ENCODE measurements at regions not wholly inside any gene's neighbourhood (a gene's known extent, or its start where the extent isn't known, plus 50 kb on each side); places are given as distances from the start of the nearest gene placed in this dataset.

- no peaks in the 10 kb centered on the region for H3K36me3 ChIP-seq (ENCODE audit: control insufficient read depth, insufficient read depth, low read length)
- ATAC-seq: no peak
- H3K27ac ChIP-seq (ENCODE audit: low read length): no peak overlapping the region
- H3K4me3 ChIP-seq (ENCODE audit: low read depth in 2 of 2, low read length in 2 of 2): no peak overlapping the region
- DNase-seq (ENCODE audit: low read depth, low spot score): no peak
- TF ChIP-seq TCF7L2 (IDR thresholded peaks at IDR 0.05; ENCODE audit: low read depth, low read length) (no peak), SIN3A (IDR thresholded peaks at IDR 0.05; ENCODE audit: borderline replicate concordance, insufficient read depth, low read depth, low read length) (no peak), POLR2AphosphoS5 (IDR thresholded peaks at IDR 0.05; ENCODE audit: low read depth, low read length) (no peak), CTCF (IDR thresholded peaks at IDR 0.05) (no peak)
- no TSS peak for BruUV-seq (replicated peaks)
- in situ Hi-C loops (cut with HindIII; ENCODE audit: low pct_unique_long_range_greater_than_20kb, low sequenced_read_pairs) (no loop called here), intact Hi-C loops (cut with micrococcal nuclease; ENCODE audit: unreplicated experiment) (loop anchor here (5.0 kb wide), 2 partner anchors 109 to 201 kb away; partner anchors contain the start of gene E2F3)
- ChIA-PET CTCF (interaction anchor here (0.6 kb wide), 1 partner anchor 170 kb away, joined by 3 read pairs; no protein-coding TSS in a partner anchor), POLR2A (no interaction called here)
- H3K9me3 ChIP-seq (ENCODE audit: control insufficient read depth, insufficient read depth, low read depth, low read length): no peaks in the 10 kb centered on the region
- H3K4me1 ChIP-seq (ENCODE audit: control insufficient read depth, insufficient read depth, low read length): no peaks in the 10 kb centered on the region
- no peaks in the 10 kb centered on the region for H3K27me3 ChIP-seq (ENCODE audit: control insufficient read depth, insufficient read depth, low read length)
These were observed 80.6 kb upstream of the MBOAT1 start for GRCh38 chr6:20292905-20293304.

- ATAC-seq (no peak), DNase-seq (ENCODE audit: low read depth, low spot score) (no peak)
- CTCF ChIA-PET: no interaction called here
- BruUV-seq (replicated peaks): no TSS peak
- Histone ChIP-seq H3K36me3 (ENCODE audit: control insufficient read depth, insufficient read depth, low read length) (no peaks in the 10 kb centered on the region), H3K27ac (ENCODE audit: low read length) (no peak overlapping the region), H3K4me3 (ENCODE audit: low read depth in 2 of 2, low read length in 2 of 2) (no peak overlapping the region), H3K4me1 (ENCODE audit: control insufficient read depth, insufficient read depth, low read length) (no peaks in the 10 kb centered on the region), H3K27me3 (ENCODE audit: control insufficient read depth, insufficient read depth, low read length) (no peaks in the 10 kb centered on the region), H3K9me3 (ENCODE audit: control insufficient read depth, insufficient read depth, low read depth, low read length) (no peaks in the 10 kb centered on the region)
- POLR2A ChIA-PET: no interaction called here
- no peak for TF ChIP-seq CTCF (IDR thresholded peaks at IDR 0.05)
- no peak for TF ChIP-seq SIN3A (IDR thresholded peaks at IDR 0.05; ENCODE audit: borderline replicate concordance, insufficient read depth, low read depth, low read length)
- TF ChIP-seq TCF7L2 (IDR thresholded peaks at IDR 0.05; ENCODE audit: low read depth, low read length): no peak
- no peak for TF ChIP-seq REST (IDR thresholded peaks at IDR 0.05; ENCODE audit: insufficient read depth in 1 of 2, low read depth in 2 of 2, low read length in 1 of 2)
- no peak for TF ChIP-seq POLR2AphosphoS5 (IDR thresholded peaks at IDR 0.05; ENCODE audit: low read depth, low read length)
- intact Hi-C loops (cut with micrococcal nuclease; ENCODE audit: unreplicated experiment) (no loop called here), in situ Hi-C loops (cut with HindIII; ENCODE audit: low pct_unique_long_range_greater_than_20kb, low sequenced_read_pairs) (no loop called here)
These were observed 89.0 kb upstream of the MBOAT1 start for GRCh38 chr6:20301256-20301655.
